ENCODE measurements at regions not wholly inside any gene's neighbourhood (a gene's known extent, or its start where the extent isn't known, plus 50 kb on each side); places are given as distances from the start of the nearest gene placed in this dataset.

DNA sequence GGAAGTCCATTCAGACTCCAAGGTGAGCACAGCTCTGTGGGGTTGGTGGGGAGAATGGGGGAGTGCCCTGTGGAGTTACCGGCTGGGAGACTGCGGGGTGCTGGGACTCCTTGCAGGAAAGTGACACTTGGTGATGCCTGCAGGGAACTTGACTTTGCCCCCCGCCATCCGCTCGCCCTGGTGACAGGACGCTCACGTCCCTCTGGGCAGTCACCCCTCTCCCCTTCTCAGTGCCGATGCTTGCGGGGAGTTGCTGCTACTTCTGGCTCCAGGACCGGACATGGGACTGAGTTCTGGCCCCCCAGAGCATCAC, 209.5 kb upstream of the C1orf174 start:
- no TSS peak for BruUV-seq (replicated peaks)

DNA sequence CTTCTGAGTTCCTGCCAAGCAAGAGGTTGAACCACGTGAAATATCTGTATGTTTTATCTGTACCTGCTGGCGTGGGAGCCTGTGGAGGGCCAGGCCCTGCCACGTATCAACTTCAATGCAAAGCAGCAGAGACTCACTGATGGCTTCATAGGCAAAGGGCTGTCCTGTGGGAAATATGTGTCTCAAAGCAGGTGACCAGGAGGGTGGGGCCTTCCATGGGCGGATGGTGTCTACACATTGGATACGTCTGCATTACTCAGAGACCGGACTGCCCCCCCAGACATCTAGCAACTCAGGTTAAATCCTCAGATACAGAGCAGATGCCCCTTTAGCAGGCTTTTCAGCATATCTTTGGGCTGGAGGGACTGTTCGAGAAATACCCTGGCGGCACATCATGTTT, 210.8 kb upstream of the C1orf174 start:
- no peak overlapping the region for H3K9ac ChIP-seq (replicated peaks; ENCODE audit: extremely low read depth, insufficient read depth, low read length)
- POLR2A ChIA-PET = no interaction called here
- CTCF ChIA-PET = no interaction called here
- BruUV-seq (replicated peaks) = no TSS peak
- no peaks in the 10 kb centered on the region for H3K36me3 ChIP-seq (ENCODE audit: control insufficient read depth in 2 of 2, extremely low read depth in 1 of 2, insufficient read depth in 2 of 2, low read length in 2 of 2)
- no peaks in the 10 kb centered on the region for H3K9me1 ChIP-seq (replicated peaks; ENCODE audit: control insufficient read depth, extremely low read depth, insufficient read depth, low read length)
- no peak overlapping the region for H3K27ac ChIP-seq (ENCODE audit: insufficient read depth, low read depth, low read length)
- no peak overlapping the region for H2AFZ ChIP-seq (ENCODE audit: low read depth, low read length)
- TF ChIP-seq FOS (IDR thresholded peaks at IDR 0.05; ENCODE audit: borderline replicate concordance, insufficient read depth, low read length) (no peak), MYC (IDR thresholded peaks at IDR 0.05; ENCODE audit: low read depth, low read length) (no peak), POLR2A (IDR thresholded peaks at IDR 0.05; ENCODE audit: low read depth, low read length) (no peak), EZH2 (IDR thresholded peaks at IDR 0.05; ENCODE audit: borderline replicate concordance, low read depth, low read length, severe bottlenecking) (no peak), JUN (IDR thresholded peaks at IDR 0.05; ENCODE audit: borderline replicate concordance, insufficient read depth, insufficient read length, low read depth) (no peak), POLR2AphosphoS5 (IDR thresholded peaks at IDR 0.05; ENCODE audit: insufficient read depth, low read depth, low read length) (no peak), GATA2 (IDR thresholded peaks at IDR 0.05; ENCODE audit: insufficient read depth, insufficient read length, low read depth, low read length) (no peak)
- TF ChIP-seq, protein P1, sequence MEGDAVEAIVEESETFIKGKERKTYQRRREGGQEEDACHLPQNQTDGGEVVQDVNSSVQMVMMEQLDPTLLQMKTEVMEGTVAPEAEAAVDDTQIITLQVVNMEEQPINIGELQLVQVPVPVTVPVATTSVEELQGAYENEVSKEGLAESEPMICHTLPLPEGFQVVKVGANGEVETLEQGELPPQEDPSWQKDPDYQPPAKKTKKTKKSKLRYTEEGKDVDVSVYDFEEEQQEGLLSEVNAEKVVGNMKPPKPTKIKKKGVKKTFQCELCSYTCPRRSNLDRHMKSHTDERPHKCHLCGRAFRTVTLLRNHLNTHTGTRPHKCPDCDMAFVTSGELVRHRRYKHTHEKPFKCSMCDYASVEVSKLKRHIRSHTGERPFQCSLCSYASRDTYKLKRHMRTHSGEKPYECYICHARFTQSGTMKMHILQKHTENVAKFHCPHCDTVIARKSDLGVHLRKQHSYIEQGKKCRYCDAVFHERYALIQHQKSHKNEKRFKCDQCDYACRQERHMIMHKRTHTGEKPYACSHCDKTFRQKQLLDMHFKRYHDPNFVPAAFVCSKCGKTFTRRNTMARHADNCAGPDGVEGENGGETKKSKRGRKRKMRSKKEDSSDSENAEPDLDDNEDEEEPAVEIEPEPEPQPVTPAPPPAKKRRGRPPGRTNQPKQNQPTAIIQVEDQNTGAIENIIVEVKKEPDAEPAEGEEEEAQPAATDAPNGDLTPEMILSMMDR (IDR thresholded peaks at IDR 0.05; ENCODE audit: extremely low read depth in 1 of 2, insufficient read depth in 1 of 2, low read depth in 1 of 2, low read length in 2 of 2) = no peak
- TF ChIP-seq, protein P2, sequence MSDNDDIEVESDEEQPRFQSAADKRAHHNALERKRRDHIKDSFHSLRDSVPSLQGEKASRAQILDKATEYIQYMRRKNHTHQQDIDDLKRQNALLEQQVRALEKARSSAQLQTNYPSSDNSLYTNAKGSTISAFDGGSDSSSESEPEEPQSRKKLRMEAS (IDR thresholded peaks at IDR 0.05; ENCODE audit: insufficient read depth, insufficient read length) = no peak
- peaks cover 4% of the 10 kb centered on the region for H3K9me3 ChIP-seq (replicated peaks; ENCODE audit: control insufficient read depth, insufficient read depth, low read length)
- no peaks in the 10 kb centered on the region for H4K20me1 ChIP-seq (replicated peaks; ENCODE audit: control insufficient read depth, extremely low read depth, insufficient read depth, low read length)
- no peaks in the 10 kb centered on the region for H3K27me3 ChIP-seq (ENCODE audit: control insufficient read depth in 2 of 2, insufficient read depth in 2 of 2, low read length in 2 of 2)
- no peak overlapping the region for H3K4me3 ChIP-seq (replicated peaks in 1 of 3; ENCODE audit: insufficient read depth in 1 of 3, low read depth in 1 of 3, low read length in 3 of 3)
- FAIRE-seq = no peak
- intact Hi-C loops (cut with micrococcal nuclease) = no loop called here
- no peak for DNase-seq (ENCODE audit: low read depth, low spot score)
- dilution Hi-C loops (cut with MboI; ENCODE audit: extremely low pct_ligation_motif_present, low sequenced_read_pairs) = no loop called here
- no peaks in the 10 kb centered on the region for H3K4me1 ChIP-seq (ENCODE audit: control insufficient read depth, extremely low read depth, insufficient read depth, low read length)
- no peak overlapping the region for H3K4me2 ChIP-seq (ENCODE audit: insufficient read depth, low read length)
- no peaks in the 10 kb centered on the region for H3K79me2 ChIP-seq (ENCODE audit: control insufficient read depth, insufficient read depth, low read length)

More for the DNA sequence above, 209.5 kb upstream of the C1orf174 start:
- Histone ChIP-seq H3K4me3 (replicated peaks in 1 of 3; ENCODE audit: insufficient read depth in 1 of 3, low read depth in 1 of 3, low read length in 3 of 3) (no peak overlapping the region), H3K79me2 (ENCODE audit: control insufficient read depth, insufficient read depth, low read length) (no peaks in the 10 kb centered on the region), H3K36me3 (ENCODE audit: control insufficient read depth in 2 of 2, extremely low read depth in 1 of 2, insufficient read depth in 2 of 2, low read length in 2 of 2) (no peaks in the 10 kb centered on the region), H3K27me3 (ENCODE audit: control insufficient read depth in 2 of 2, insufficient read depth in 2 of 2, low read length in 2 of 2) (no peaks in the 10 kb centered on the region), H4K20me1 (replicated peaks; ENCODE audit: control insufficient read depth, extremely low read depth, insufficient read depth, low read length) (no peaks in the 10 kb centered on the region), H3K4me1 (ENCODE audit: control insufficient read depth, extremely low read depth, insufficient read depth, low read length) (no peaks in the 10 kb centered on the region), H3K9me3 (replicated peaks; ENCODE audit: control insufficient read depth, insufficient read depth, low read length) (peaks cover 7% of the 10 kb centered on the region), H3K4me2 (ENCODE audit: insufficient read depth, low read length) (no peak overlapping the region), H3K9ac (replicated peaks; ENCODE audit: extremely low read depth, insufficient read depth, low read length) (no peak overlapping the region), H3K9me1 (replicated peaks; ENCODE audit: control insufficient read depth, extremely low read depth, insufficient read depth, low read length) (no peaks in the 10 kb centered on the region), H2AFZ (ENCODE audit: low read depth, low read length) (no peak overlapping the region), H3K27ac (ENCODE audit: insufficient read depth, low read depth, low read length) (no peak overlapping the region)
- POLR2A ChIA-PET = no interaction called here
- TF ChIP-seq FOS (IDR thresholded peaks at IDR 0.05; ENCODE audit: borderline replicate concordance, insufficient read depth, low read length) = no peak
- no peak for TF ChIP-seq GATA2 (IDR thresholded peaks at IDR 0.05; ENCODE audit: insufficient read depth, insufficient read length, low read depth, low read length)
- no peak for TF ChIP-seq POLR2AphosphoS5 (IDR thresholded peaks at IDR 0.05; ENCODE audit: insufficient read depth, low read depth, low read length)
- no peak for TF ChIP-seq POLR2A (IDR thresholded peaks at IDR 0.05; ENCODE audit: low read depth, low read length)
- no peak for TF ChIP-seq EZH2 (IDR thresholded peaks at IDR 0.05; ENCODE audit: borderline replicate concordance, low read depth, low read length, severe bottlenecking)
- TF ChIP-seq MYC (IDR thresholded peaks at IDR 0.05; ENCODE audit: low read depth, low read length) = no peak
- dilution Hi-C loops (cut with MboI; ENCODE audit: extremely low pct_ligation_motif_present, low sequenced_read_pairs) = no loop called here
- CTCF ChIA-PET = no interaction called here
- no peak for DNase-seq (ENCODE audit: low read depth, low spot score)
- FAIRE-seq = no peak
- intact Hi-C loops (cut with micrococcal nuclease) = no loop called here
